ENCODE measurements at regions not wholly inside any gene's neighbourhood (a gene's known extent, or its start where the extent isn't known, plus 50 kb on each side); places are given as distances from the start of the nearest gene placed in this dataset.

GRCh38 chr1:198830412-198830811 lies 191.6 kb downstream of the PTPRC start:
- Histone ChIP-seq H3K4me1 (no peaks in the 10 kb centered on the region), H3K27me3 (no peaks in the 10 kb centered on the region), H3K27ac (no peak overlapping the region), H3K4me3 (no peak overlapping the region), H3K36me3 (no peaks in the 10 kb centered on the region), H3K9me3 (no peaks in the 10 kb centered on the region)
- TF ChIP-seq, protein P1, sequence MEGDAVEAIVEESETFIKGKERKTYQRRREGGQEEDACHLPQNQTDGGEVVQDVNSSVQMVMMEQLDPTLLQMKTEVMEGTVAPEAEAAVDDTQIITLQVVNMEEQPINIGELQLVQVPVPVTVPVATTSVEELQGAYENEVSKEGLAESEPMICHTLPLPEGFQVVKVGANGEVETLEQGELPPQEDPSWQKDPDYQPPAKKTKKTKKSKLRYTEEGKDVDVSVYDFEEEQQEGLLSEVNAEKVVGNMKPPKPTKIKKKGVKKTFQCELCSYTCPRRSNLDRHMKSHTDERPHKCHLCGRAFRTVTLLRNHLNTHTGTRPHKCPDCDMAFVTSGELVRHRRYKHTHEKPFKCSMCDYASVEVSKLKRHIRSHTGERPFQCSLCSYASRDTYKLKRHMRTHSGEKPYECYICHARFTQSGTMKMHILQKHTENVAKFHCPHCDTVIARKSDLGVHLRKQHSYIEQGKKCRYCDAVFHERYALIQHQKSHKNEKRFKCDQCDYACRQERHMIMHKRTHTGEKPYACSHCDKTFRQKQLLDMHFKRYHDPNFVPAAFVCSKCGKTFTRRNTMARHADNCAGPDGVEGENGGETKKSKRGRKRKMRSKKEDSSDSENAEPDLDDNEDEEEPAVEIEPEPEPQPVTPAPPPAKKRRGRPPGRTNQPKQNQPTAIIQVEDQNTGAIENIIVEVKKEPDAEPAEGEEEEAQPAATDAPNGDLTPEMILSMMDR (IDR thresholded peaks at IDR 0.05): no peak
- no peak for TF ChIP-seq POLR2A (IDR thresholded peaks at IDR 0.05)
- no peak for TF ChIP-seq POLR2AphosphoS5 (IDR thresholded peaks at IDR 0.05; ENCODE audit: insufficient read depth in 1 of 2, low read depth in 1 of 2)
- no peak for DNase-seq (ENCODE audit: extremely low spot score in 2 of 2)
- intact Hi-C loops (cut with DNase I): no loop called here

GRCh38 chr1:198833706-198834503 lies 195.1 kb downstream of the PTPRC start:
- TF ChIP-seq POLR2AphosphoS5 (IDR thresholded peaks at IDR 0.05; ENCODE audit: insufficient read depth in 1 of 2, low read depth in 1 of 2) (no peak), POLR2A (IDR thresholded peaks at IDR 0.05) (no peak)
- TF ChIP-seq, protein P1 (IDR thresholded peaks at IDR 0.05): no peak
- intact Hi-C loops (cut with DNase I): no loop called here
- no peak for DNase-seq (ENCODE audit: extremely low spot score in 2 of 2)

GRCh38 chr1:198837278-198838021 lies 198.6 kb downstream of the PTPRC start:
- Histone ChIP-seq H3K4me1 (no peaks in the 10 kb centered on the region), H3K9me3 (no peaks in the 10 kb centered on the region), H3K27ac (no peak overlapping the region), H3K36me3 (no peaks in the 10 kb centered on the region), H3K4me3 (no peak overlapping the region), H3K27me3 (no peaks in the 10 kb centered on the region)
- intact Hi-C loops (cut with DNase I): no loop called here
- TF ChIP-seq POLR2A (IDR thresholded peaks at IDR 0.05): no peak
- TF ChIP-seq, protein P1 (IDR thresholded peaks at IDR 0.05): no peak
- no peak for TF ChIP-seq POLR2AphosphoS5 (IDR thresholded peaks at IDR 0.05; ENCODE audit: insufficient read depth in 1 of 2, low read depth in 1 of 2)
- no peak for DNase-seq (ENCODE audit: extremely low spot score in 2 of 2)

More at GRCh38 chr1:198833706-198834503, 195.1 kb downstream of the PTPRC start:
- Histone ChIP-seq H3K27me3 (no peaks in the 10 kb centered on the region), H3K4me1 (no peaks in the 10 kb centered on the region), H3K4me3 (no peak overlapping the region), H3K9me3 (no peaks in the 10 kb centered on the region), H3K27ac (no peak overlapping the region), H3K36me3 (no peaks in the 10 kb centered on the region)

GRCh38 chr1:198838022-198838342 lies 199.1 kb downstream of the PTPRC start:
- Histone ChIP-seq H3K36me3 (no peaks in the 10 kb centered on the region), H3K9me3 (no peaks in the 10 kb centered on the region), H3K4me3 (no peak overlapping the region), H3K27me3 (no peaks in the 10 kb centered on the region), H3K4me1 (no peaks in the 10 kb centered on the region), H3K27ac (no peak overlapping the region)
- DNase-seq (ENCODE audit: extremely low spot score in 2 of 2): no peak
- TF ChIP-seq POLR2A (IDR thresholded peaks at IDR 0.05) (no peak), POLR2AphosphoS5 (IDR thresholded peaks at IDR 0.05; ENCODE audit: insufficient read depth in 1 of 2, low read depth in 1 of 2) (no peak)
- TF ChIP-seq, protein P1 (IDR thresholded peaks at IDR 0.05): no peak
- intact Hi-C loops (cut with DNase I): no loop called here

DNA sequence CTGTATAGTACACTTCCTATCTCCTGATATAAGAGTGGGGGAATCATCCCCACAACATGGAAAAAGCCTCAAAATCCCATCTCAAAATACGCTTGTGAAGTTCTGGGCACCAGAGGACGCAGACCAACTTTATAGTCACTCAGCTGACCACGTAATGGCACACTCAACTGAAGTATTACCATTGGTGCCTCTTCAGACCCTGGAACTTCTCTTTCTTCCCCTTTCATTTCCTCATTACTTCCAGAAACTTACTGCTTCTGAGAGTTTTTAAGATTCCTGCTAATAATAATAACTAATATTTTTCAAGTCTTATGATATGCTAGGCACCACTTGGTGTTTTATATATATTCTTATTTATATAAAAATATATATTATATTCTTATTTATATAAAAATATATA lies 202.6 kb downstream of the PTPRC start:
- H3K4me3 ChIP-seq: no peak overlapping the region
- DNase-seq (ENCODE audit: extremely low spot score in 2 of 2): no peak
- no peaks in the 10 kb centered on the region for H3K36me3 ChIP-seq
- no peaks in the 10 kb centered on the region for H3K27me3 ChIP-seq
- intact Hi-C loops (cut with DNase I): no loop called here
- H3K9me3 ChIP-seq: no peaks in the 10 kb centered on the region
- no peaks in the 10 kb centered on the region for H3K4me1 ChIP-seq
- no peak overlapping the region for H3K27ac ChIP-seq
- TF ChIP-seq, protein P1 (IDR thresholded peaks at IDR 0.05): no peak
- TF ChIP-seq POLR2A (IDR thresholded peaks at IDR 0.05): no peak
- TF ChIP-seq POLR2AphosphoS5 (IDR thresholded peaks at IDR 0.05; ENCODE audit: insufficient read depth in 1 of 2, low read depth in 1 of 2): no peak

Data from vagina (tissue), 2 donors.